Heart right ventricle (tissue), 16 donors: ENCODE measurements at regions not wholly inside any gene's neighbourhood (a gene's known extent, or its start where the extent isn't known, plus 50 kb on each side); places are given as distances from the start of the nearest gene placed in this dataset.
"Not testable (repeated sequence)": the region's sequence is repeated elsewhere in the genome, so short reads cannot be mapped to it uniquely, and the experiment has no call there.

ENCODE experiments used
- ATAC-seq, 8 donors: fragments of 200-7000 bp; cut with Tn5 transposase; one replicate each; pipeline ENCODE4 v1.9.1; 2020; ENCODE audit warnings: mild to moderate bottlenecking in 8 of 8, moderate library complexity in 8 of 8, moderate number of reproducible peaks in 1 of 8
- DNase-seq, 2 donors: peaks; one replicate each; pipeline ENCODE4 v3.0.0-alpha.2; 2020
- H3K27ac ChIP-seq, 10 donors: fragments of 200-600 bp; sonication (generic) in 2 of 10; one replicate each; pipeline versions ENCODE4 v1.5.0 to v1.8.0; 2020 to 2022; ENCODE audit warnings: mild to moderate bottlenecking in 3 of 10
- H3K27me3 ChIP-seq, 7 donors: fragments of 200-600 bp; one replicate each; pipeline ENCODE4 v1.8.0; 2021 to 2022; ENCODE audit warnings: mild to moderate bottlenecking in 2 of 7
- H3K36me3 ChIP-seq, 9 donors: fragments of 200-600 bp; sonication (generic) in 1 of 9; one replicate each; pipeline versions ENCODE4 v1.5.0 to v1.8.0; 2020 to 2022; ENCODE audit warnings: mild to moderate bottlenecking in 2 of 9
- H3K4me1 ChIP-seq, 9 donors: fragments of 200-600 bp; sonication (generic) in 1 of 9; one replicate each; pipeline versions ENCODE4 v1.5.0 to v1.8.0; 2020 to 2022; ENCODE audit warnings: mild to moderate bottlenecking in 4 of 9
- H3K4me3 ChIP-seq, 10 donors: fragments of 200-600 bp; sonication (generic) in 2 of 10; one replicate each; pipeline versions ENCODE4 v1.5.0 to v1.8.0; 2020 to 2022; ENCODE audit warnings: mild to moderate bottlenecking in 7 of 10, moderate library complexity in 2 of 10
- H3K9me3 ChIP-seq, 11 donors: fragments of 200-600 bp in 10 of 11; sonication (generic) in 2 of 11; one replicate each; pipeline versions ENCODE4 v1.5.0 to v1.8.0; 2013 to 2022; ENCODE audit warnings: mild to moderate bottlenecking in 2 of 11, control low read depth in 1 of 11, moderate library complexity in 1 of 11
- CTCF ChIP-seq, 9 donors: fragments of 200-600 bp; sonication (generic) in 2 of 9; IDR thresholded peaks; one replicate each; pipeline versions ENCODE4 v1.5.0 to v1.8.0; 2021 to 2022; ENCODE audit warnings: antibody characterized with exemption in 9 of 9, mild to moderate bottlenecking in 5 of 9, moderate library complexity in 1 of 9
- WGBS, 2 donors: extraction: QIAGEN DNeasy Blood & Tissue Kit; methylation state at CpG; one replicate each; pipeline ENCODE4 v1.1.7; 2013; ENCODE audit warnings: inconsistent platforms in 1 of 2; 5-methylcytosine and 5-hydroxymethylcytosine counted together
- intact Hi-C, 10 donors: fragments of 100-400 bp; cut with DNase I; formaldehyde crosslinking; loops; one replicate each; pipeline versions ENCODE4 v1.11.1 to v1.14.2; 2022
- donor health status: Arrhythmogenic right ventricular cardiomyopathy.
- donor health status: ischemic (EF 13 %, LVEDD 7.1; RV severe dilation, severe dysfunction).
- donor health status: healthy with polysubstance abuse.
- donor health status: DM: no; HTN: yes; CAD: no.
- donor health status: DM: no; HTN: no; CAD: no.
- donor health status: ischemic (EF 25% LVEDD 6.9; RV normal size, moderate dysfunction).
- donor health status: ischemic (EF 25% LVEDD 5.7; RV mildly dilated, moderate dysfunction).
- donor health status: healthy.
- donor health status: DM: yes; HTN: yes; CAD: no.
- donor health status: Ischemic cardiomyopathy.
- donor health status: ischemic (EF 35%, LVEDD 5.7; RV mildly dilated, moderate dysfunction).
- donor health status: nonischemic (EF 11% LVEDD 7.7; RV severe dilation, severe dysfunction).
- donor health status: DM: yes; HTN: yes; CAD: no.
- donor health status: PGD.
- donor health status: ischemic (EF 29% LVEDD 5.4; RV normal size, mild dysfunction).
- donor health status: nonischemic (EF 23%, LVEDD 6.1; RV moderate dilation, normal function).

GRCh38 chrX:74187211-74187610, 116.8 kb upstream of the ZCCHC13 start:
- Histone ChIP-seq H3K9me3 (no peaks in the 10 kb centered on the region), H3K27me3 (peaks cover 0 to 16% (median 0%) of the 10 kb centered on the region in 7 donors), H3K36me3 (no peaks in the 10 kb centered on the region), H3K4me3 (no peak overlapping the region), H3K27ac (no peak overlapping the region), H3K4me1 (no peaks in the 10 kb centered on the region)
- TF ChIP-seq CTCF (IDR thresholded peaks at IDR 0.05) = no peak
- intact Hi-C loops = no loop called here
- DNase-seq = no peak
- ATAC-seq = no peak
- WGBS, 2 donors = 95 to 96% methylated on average over 3 of the region's 3 CpGs

GRCh38 chrX:74183047-74183446, 120.9 kb upstream of the ZCCHC13 start:
- intact Hi-C loops, H3K27ac ChIP-seq, H3K9me3 ChIP-seq, H3K4me3 ChIP-seq, ATAC-seq, H3K36me3 ChIP-seq, DNase-seq, H3K4me1 ChIP-seq: not testable (repeated sequence)
- WGBS, 2 donors = 93 to 98% methylated on average over 4 of the region's 4 CpGs
- H3K27me3 ChIP-seq = peaks cover 0 to 29% (median 0%) of the 10 kb centered on the region in 7 donors

- ATAC-seq, H3K36me3 ChIP-seq, H3K27ac ChIP-seq, H3K9me3 ChIP-seq, intact Hi-C loops, H3K4me1 ChIP-seq, DNase-seq, H3K4me3 ChIP-seq: not testable (repeated sequence)
- peaks cover 0 to 26% (median 0%) of the 10 kb centered on the region in 7 donors for H3K27me3 ChIP-seq
- 87 to 91% methylated on average over 6 of the region's 6 CpGs for WGBS, 2 donors
Measured at GRCh38 chrX:74181976-74182375, 122.0 kb upstream of the ZCCHC13 start.

- no peak for TF ChIP-seq CTCF (IDR thresholded peaks at IDR 0.05)
- no peaks in the 10 kb centered on the region for H3K36me3 ChIP-seq
- no peak for DNase-seq
- no peak overlapping the region for H3K27ac ChIP-seq
- no peak overlapping the region for H3K4me3 ChIP-seq
- 96 to 98% methylated on average over 8 of the region's 8 CpGs for whole genome bisulfite sequencing, 2 donors
- H3K27me3 ChIP-seq = peaks cover 0 to 30% (median 0%) of the 10 kb centered on the region in 7 donors
- no peaks in the 10 kb centered on the region for H3K4me1 ChIP-seq
- ATAC-seq = no peak
- intact Hi-C loops = no loop called here
- no peaks in the 10 kb centered on the region for H3K9me3 ChIP-seq
Measured at GRCh38 chrX:74180716-74181115, 123.3 kb upstream of the ZCCHC13 start.

GRCh38 chrX:74179990-74180389, 124.0 kb upstream of the ZCCHC13 start:
- Histone ChIP-seq H3K36me3 (no peaks in the 10 kb centered on the region), H3K27me3 (peaks cover 0 to 38% (median 0%) of the 10 kb centered on the region in 7 donors), H3K4me1 (no peaks in the 10 kb centered on the region), H3K4me3 (no peak overlapping the region), H3K27ac (no peak overlapping the region), H3K9me3 (no peaks in the 10 kb centered on the region)
- ATAC-seq (no peak), DNase-seq (no peak)
- intact Hi-C loops = no loop called here
- no peak for TF ChIP-seq CTCF (IDR thresholded peaks at IDR 0.05)
- WGBS, 2 donors = 91 to 94% methylated on average over 3 of the region's 3 CpGs
